ENCODE measurements at regions not wholly inside any gene's neighbourhood (a gene's known extent, or its start where the extent isn't known, plus 50 kb on each side); places are given as distances from the start of the nearest gene placed in this dataset.
"Not testable (repeated sequence)": the region's sequence is repeated elsewhere in the genome, so short reads cannot be mapped to it uniquely, and the experiment has no call there.

GRCh38 chr4:10388146-10388545 lies 69.1 kb downstream of the ZNF518B start:
- not testable (repeated sequence) for DNase-seq

GRCh38 chr4:10385994-10386394 lies 71.2 kb downstream of the ZNF518B start:
- DNase-seq, result no peak

- no peak for DNase-seq
These were observed 72.3 kb downstream of the ZNF518B start for GRCh38 chr4:10384974-10385373.

GRCh38 chr4:10383417-10383816 lies 73.8 kb downstream of the ZNF518B start:
- DNase-seq, result no peak

- DNase-seq, result not testable (repeated sequence)
These were observed 75.1 kb downstream of the ZNF518B start for GRCh38 chr4:10382171-10382570.

- no peak for DNase-seq
These were observed 76.1 kb downstream of the ZNF518B start for GRCh38 chr4:10381146-10381545.

- no peak for DNase-seq
These were observed 76.5 kb downstream of the ZNF518B start for GRCh38 chr4:10380735-10381134.

GRCh38 chr4:10371869-10372471 lies 85.3 kb downstream of the ZNF518B start:
- no peak for DNase-seq

GRCh38 chr4:10371121-10371520 lies 86.1 kb downstream of the ZNF518B start:
- DNase-seq, result no peak

- DNase-seq, result no peak
These were observed 87.7 kb downstream of the ZNF518B start for GRCh38 chr4:10369517-10369916.

- no peak for DNase-seq
These were observed 90.6 kb downstream of the ZNF518B start for GRCh38 chr4:10366628-10367027.

- DNase-seq, result no peak
These were observed 93.0 kb downstream of the ZNF518B start for GRCh38 chr4:10364194-10364593.

GRCh38 chr4:10354746-10355145 lies 102.5 kb downstream of the ZNF518B start:
- no peak for DNase-seq

GRCh38 chr4:10354225-10354624 lies 103.0 kb downstream of the ZNF518B start:
- no peak for DNase-seq

- no peak for DNase-seq
These were observed 104.1 kb downstream of the ZNF518B start for GRCh38 chr4:10353110-10353509.

GRCh38 chr4:10348241-10348640 lies 109.0 kb downstream of the ZNF518B start:
- no peak for DNase-seq

- DNase-seq, result no peak
These were observed 109.4 kb downstream of the ZNF518B start for GRCh38 chr4:10347815-10348214.

- no peak for DNase-seq
These were observed 109.9 kb downstream of the ZNF518B start for GRCh38 chr4:10347281-10347795.

GRCh38 chr4:10346023-10346422 lies 111.2 kb downstream of the ZNF518B start:
- DNase-seq, result no peak

- DNase-seq, result no peak
These were observed 111.8 kb downstream of the ZNF518B start for GRCh38 chr4:10345381-10345784.

- no peak for DNase-seq
These were observed 112.4 kb downstream of the ZNF518B start for GRCh38 chr4:10344824-10345223.

GRCh38 chr4:10343656-10344055 lies 113.6 kb downstream of the ZNF518B start:
- DNase-seq, result no peak

GRCh38 chr4:10342866-10343265 lies 114.4 kb downstream of the ZNF518B start:
- no peak for DNase-seq

GRCh38 chr4:10336471-10336870 lies 120.8 kb downstream of the ZNF518B start:
- no peak for DNase-seq

GRCh38 chr4:10335050-10335449 lies 122.2 kb downstream of the ZNF518B start:
- no peak for DNase-seq

Data from CD4-positive, alpha-beta T cell treated with Interleukin-10 for 1 hour (primary cell).